NB4 (cell line): ENCODE measurements at regions not wholly inside any gene's neighbourhood (a gene's known extent, or its start where the extent isn't known, plus 50 kb on each side); places are given as distances from the start of the nearest gene placed in this dataset.

Source experiments
- DNase-seq: peaks from one replicate; pipeline ENCODE4 v3.0.0; 2010; ENCODE audit warnings: low read depth
- H3K4me3 ChIP-seq: one replicate; pipeline ENCODE4 v1.5.1; 2011; ENCODE audit warnings: mild to moderate bottlenecking, low read depth, low read length, moderate library complexity
- MAX ChIP-seq: IDR thresholded peaks from 2 replicates; pipeline ENCODE4 v1.6.1; 2011; ENCODE audit warnings: low read depth, low read length
- MYC ChIP-seq: IDR thresholded peaks from 2 replicates; pipeline ENCODE4 v1.6.1; 2011; ENCODE audit warnings: low read depth, low read length
- POLR2A ChIP-seq: IDR thresholded peaks from 2 replicates; pipeline ENCODE4 v1.6.1; 2011; ENCODE audit warnings: mild to moderate bottlenecking; ENCODE audit not compliant: insufficient read length; ENCODE audit errors: extremely low read depth
- TF ChIP-seq, protein P1 (sequence below): IDR thresholded peaks from one replicate; pipeline ENCODE4 v1.5.1; 2012; ENCODE audit warnings: low read depth, low read length

DNA sequence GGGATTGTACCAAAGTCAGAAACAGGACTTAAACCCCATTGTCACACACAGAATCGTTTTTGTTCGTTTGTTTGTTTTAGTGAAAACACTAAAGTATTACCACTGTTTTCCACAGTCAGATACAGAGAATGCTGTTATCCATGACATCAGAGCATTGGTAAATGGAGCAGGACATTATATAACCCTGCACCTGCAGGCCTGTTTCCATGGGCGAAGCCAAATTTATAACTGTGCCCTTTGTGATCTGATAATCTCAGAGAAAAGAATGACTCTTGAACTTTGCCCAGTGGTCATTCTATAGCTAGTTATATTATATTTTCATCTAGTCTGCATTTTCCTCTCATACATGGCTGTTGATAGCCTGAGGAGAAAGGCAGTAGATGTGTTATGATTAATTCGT, 217.6 kb downstream of the TMEM182 start:
- no peak for DNase-seq
- no peak for TF ChIP-seq MYC
- TF ChIP-seq POLR2A = no peak
- TF ChIP-seq, protein P1, sequence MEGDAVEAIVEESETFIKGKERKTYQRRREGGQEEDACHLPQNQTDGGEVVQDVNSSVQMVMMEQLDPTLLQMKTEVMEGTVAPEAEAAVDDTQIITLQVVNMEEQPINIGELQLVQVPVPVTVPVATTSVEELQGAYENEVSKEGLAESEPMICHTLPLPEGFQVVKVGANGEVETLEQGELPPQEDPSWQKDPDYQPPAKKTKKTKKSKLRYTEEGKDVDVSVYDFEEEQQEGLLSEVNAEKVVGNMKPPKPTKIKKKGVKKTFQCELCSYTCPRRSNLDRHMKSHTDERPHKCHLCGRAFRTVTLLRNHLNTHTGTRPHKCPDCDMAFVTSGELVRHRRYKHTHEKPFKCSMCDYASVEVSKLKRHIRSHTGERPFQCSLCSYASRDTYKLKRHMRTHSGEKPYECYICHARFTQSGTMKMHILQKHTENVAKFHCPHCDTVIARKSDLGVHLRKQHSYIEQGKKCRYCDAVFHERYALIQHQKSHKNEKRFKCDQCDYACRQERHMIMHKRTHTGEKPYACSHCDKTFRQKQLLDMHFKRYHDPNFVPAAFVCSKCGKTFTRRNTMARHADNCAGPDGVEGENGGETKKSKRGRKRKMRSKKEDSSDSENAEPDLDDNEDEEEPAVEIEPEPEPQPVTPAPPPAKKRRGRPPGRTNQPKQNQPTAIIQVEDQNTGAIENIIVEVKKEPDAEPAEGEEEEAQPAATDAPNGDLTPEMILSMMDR = no peak
- no peak for TF ChIP-seq MAX
- H3K4me3 ChIP-seq = no peak overlapping the region

DNA sequence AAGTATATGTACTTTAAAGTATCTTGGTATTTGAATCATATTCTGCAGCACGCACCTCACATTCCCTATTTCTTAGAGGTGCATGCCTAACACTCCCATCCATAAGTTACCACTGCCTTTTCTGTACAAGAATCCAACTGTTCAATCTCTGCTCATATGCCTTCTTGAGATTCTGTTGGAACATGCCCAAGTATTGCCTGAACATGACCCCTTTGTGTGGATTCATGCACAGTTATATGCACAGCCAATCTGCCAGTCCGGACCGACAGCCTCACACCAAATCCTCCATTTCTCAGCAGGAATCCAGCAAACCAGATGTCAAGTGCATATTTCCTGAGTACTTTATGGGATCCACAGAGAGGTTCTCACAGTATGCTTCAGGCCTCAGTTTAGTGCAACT, 222.0 kb downstream of the TMEM182 start:
- DNase-seq = no peak
- TF ChIP-seq POLR2A (no peak), MAX (no peak), MYC (no peak)
- TF ChIP-seq, protein P1 = no peak
- H3K4me3 ChIP-seq = no peak overlapping the region

DNA sequence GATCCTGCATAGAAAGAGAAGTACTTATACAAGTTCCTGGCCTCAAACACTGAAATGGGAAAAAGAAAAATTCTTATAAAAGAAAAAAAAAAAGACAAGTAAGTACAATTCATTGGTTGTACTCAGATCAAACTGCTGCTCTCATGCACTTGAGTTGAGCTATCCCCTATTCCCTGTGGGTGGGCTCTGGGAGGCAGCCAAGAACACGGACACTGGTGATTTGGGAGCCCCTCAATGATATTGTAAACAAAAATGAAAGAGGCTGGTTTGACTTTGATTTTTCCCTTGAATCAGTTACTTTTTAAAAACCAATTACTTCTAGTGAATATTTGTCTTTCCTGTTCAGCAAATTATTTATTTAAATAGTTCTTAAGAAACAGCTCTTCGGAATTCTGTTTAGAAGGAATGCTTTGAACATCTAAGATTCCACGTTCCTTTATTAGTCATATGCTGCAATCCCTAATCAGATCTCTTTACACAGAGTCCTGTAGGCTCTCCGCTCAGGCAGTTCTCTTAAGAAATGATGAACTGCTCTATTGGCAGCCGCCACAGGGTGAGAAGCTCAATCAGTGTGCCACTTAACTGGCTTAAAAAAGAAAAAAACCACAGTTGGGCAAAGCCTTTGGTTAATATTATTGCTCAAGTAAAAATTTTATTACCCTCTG, 225.1 kb downstream of the TMEM182 start:
- H3K4me3 ChIP-seq = no peak overlapping the region
- no peak for DNase-seq
- TF ChIP-seq, protein P1 = no peak
- TF ChIP-seq MAX (no peak), POLR2A (no peak), MYC (no peak)

GRCh38 chr2:102992607-102993006, 230.8 kb downstream of the TMEM182 start:
- TF ChIP-seq POLR2A = no peak
- TF ChIP-seq MYC = no peak
- TF ChIP-seq, protein P1 = no peak
- TF ChIP-seq MAX = no peak
- DNase-seq = no peak
- H3K4me3 ChIP-seq = no peak overlapping the region

DNA sequence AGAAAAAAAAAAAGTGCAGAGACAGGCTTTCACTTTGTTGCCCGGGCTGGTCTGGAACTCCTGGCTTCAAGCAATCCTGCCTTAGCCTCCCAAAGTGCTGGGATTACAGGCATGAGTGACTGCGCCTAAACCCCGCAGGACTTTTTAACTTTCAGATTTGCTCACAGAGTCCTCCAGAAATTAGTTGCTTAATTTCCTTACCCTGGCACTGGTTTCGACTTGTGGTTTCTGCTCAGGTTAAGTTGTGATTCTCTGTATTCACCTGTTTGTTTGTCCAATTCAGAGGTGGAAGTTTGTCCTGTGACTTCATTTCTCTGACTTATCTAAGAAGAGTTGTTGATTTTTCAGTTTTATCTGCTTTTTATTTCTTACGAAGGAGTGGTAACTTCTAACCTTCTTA, 238.1 kb downstream of the TMEM182 start:
- DNase-seq = no peak
- no peak overlapping the region for H3K4me3 ChIP-seq

More for the DNA sequence above, 238.1 kb downstream of the TMEM182 start:
- TF ChIP-seq, protein P1 = no peak
- TF ChIP-seq POLR2A (no peak), MYC (no peak), MAX (no peak)
